ENCODE measurements at regions not wholly inside any gene's neighbourhood (a gene's known extent, or its start where the extent isn't known, plus 50 kb on each side); places are given as distances from the start of the nearest gene placed in this dataset.

DNA sequence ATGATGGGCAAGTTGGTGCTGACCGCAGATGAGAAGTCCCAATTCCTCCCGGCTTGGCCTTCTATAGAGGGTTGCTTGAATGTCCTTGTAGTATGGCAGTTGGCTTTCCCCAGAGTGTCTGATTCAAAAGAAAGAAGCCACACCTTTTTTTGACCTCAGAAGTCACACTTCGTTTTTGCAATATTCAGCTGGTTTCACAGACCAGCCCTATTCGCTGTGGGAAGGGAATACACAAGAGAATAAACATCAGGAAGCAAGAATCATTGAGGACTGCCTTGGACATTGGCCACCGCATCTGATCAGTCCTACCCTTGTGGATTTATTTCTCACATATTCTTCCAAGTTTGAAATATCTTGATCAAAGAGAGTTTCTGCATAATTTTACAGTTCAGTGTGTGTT, 228.6 kb upstream of the SUCLG2 start:
- TF ChIP-seq, protein P1, sequence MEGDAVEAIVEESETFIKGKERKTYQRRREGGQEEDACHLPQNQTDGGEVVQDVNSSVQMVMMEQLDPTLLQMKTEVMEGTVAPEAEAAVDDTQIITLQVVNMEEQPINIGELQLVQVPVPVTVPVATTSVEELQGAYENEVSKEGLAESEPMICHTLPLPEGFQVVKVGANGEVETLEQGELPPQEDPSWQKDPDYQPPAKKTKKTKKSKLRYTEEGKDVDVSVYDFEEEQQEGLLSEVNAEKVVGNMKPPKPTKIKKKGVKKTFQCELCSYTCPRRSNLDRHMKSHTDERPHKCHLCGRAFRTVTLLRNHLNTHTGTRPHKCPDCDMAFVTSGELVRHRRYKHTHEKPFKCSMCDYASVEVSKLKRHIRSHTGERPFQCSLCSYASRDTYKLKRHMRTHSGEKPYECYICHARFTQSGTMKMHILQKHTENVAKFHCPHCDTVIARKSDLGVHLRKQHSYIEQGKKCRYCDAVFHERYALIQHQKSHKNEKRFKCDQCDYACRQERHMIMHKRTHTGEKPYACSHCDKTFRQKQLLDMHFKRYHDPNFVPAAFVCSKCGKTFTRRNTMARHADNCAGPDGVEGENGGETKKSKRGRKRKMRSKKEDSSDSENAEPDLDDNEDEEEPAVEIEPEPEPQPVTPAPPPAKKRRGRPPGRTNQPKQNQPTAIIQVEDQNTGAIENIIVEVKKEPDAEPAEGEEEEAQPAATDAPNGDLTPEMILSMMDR (IDR thresholded peaks at IDR 0.05; ENCODE audit: borderline replicate concordance, extremely low read depth, low read length, poor library complexity, severe bottlenecking), result no peak
- TF ChIP-seq EZH2 (IDR thresholded peaks at IDR 0.05; ENCODE audit: borderline replicate concordance, low read depth, low read length, severe bottlenecking), result no peak

Measured in DND-41 (cell line).